Kidney (tissue), 13 donors: ENCODE measurements at regions not wholly inside any gene's neighbourhood (a gene's known extent, or its start where the extent isn't known, plus 50 kb on each side); places are given as distances from the start of the nearest gene placed in this dataset.
"Not testable (repeated sequence)": the region's sequence is repeated elsewhere in the genome, so short reads cannot be mapped to it uniquely, and the experiment has no call there.

Source experiments
- DNase-seq, 5 donors: peaks; one replicate each; pipeline ENCODE4 v3.0.0-alpha.2; 2013 to 2020
- FAIRE-seq: peaks from 2 replicates; lab custom pipeline; 2012; peaks lifted over from hg19 to GRCh38; lab: Jason Lieb, UNC
- H3K27ac ChIP-seq, 2 donors: one replicate each; pipeline ENCODE4 v1.7.0; 2013; ENCODE audit warnings: low read depth in 2 of 2, low read length in 2 of 2, inconsistent platforms in 1 of 2
- H3K27me3 ChIP-seq: one replicate; pipeline ENCODE4 v1.7.1; 2013; ENCODE audit warnings: low read length, inconsistent platforms; ENCODE audit not compliant: control insufficient read depth, insufficient read depth
- H3K36me3 ChIP-seq, 3 donors: one replicate each; pipeline versions ENCODE4 v1.7.0 to v1.7.1; 2013; ENCODE audit warnings: low read length in 3 of 3, control low read depth in 1 of 3, inconsistent platforms in 1 of 3; ENCODE audit not compliant: insufficient read depth in 3 of 3, control insufficient read depth in 2 of 3
- H3K4me1 ChIP-seq, 3 donors: one replicate each; pipeline versions ENCODE4 v1.7.0 to v1.7.1; 2013; ENCODE audit warnings: low read length in 3 of 3, inconsistent platforms in 1 of 3, low read depth in 1 of 3; ENCODE audit not compliant: control insufficient read depth in 2 of 3, insufficient read depth in 2 of 3
- H3K4me3 ChIP-seq, 3 donors: one replicate each; pipeline versions ENCODE4 v1.7.0 to v1.8.1; 2013; ENCODE audit warnings: low read length in 3 of 3, control low read depth in 1 of 3, inconsistent platforms in 1 of 3
- H3K9ac ChIP-seq, 3 donors: one replicate each; pipeline versions ENCODE4 v1.7.0 to v1.7.1; 2013; ENCODE audit warnings: low read length in 3 of 3, control low read depth in 1 of 3, inconsistent platforms in 1 of 3
- H3K9me3 ChIP-seq, 3 donors: one replicate each; pipeline versions ENCODE4 v1.7.0 to v1.7.1; 2013; ENCODE audit warnings: low read length in 3 of 3, control low read depth in 1 of 3, inconsistent platforms in 1 of 3; ENCODE audit not compliant: control insufficient read depth in 2 of 3, insufficient read depth in 1 of 3
- intact Hi-C: fragments of 100-400 bp; cut with DNase I; formaldehyde crosslinking; loops from one replicate; pipeline ENCODE4 v1.11.1; 2022
- TF ChIP-seq, protein P1 (sequence below): IDR thresholded peaks from 3 replicates; pipeline ENCODE4 v1.5.1; 2012; ENCODE audit warnings: mild to moderate bottlenecking, moderate library complexity, borderline replicate concordance; ENCODE audit not compliant: insufficient read depth; ENCODE audit errors: extremely low read depth
- donor health status: control.
- donor health status: control.
- donor health status: control.
- donor health status: control.
- donor health status: control.
- donor health status: DM: yes; HTN: yes; CAD: no.
- donor health status: Normal renal cell carcinoma (clear cell type).

DNA sequence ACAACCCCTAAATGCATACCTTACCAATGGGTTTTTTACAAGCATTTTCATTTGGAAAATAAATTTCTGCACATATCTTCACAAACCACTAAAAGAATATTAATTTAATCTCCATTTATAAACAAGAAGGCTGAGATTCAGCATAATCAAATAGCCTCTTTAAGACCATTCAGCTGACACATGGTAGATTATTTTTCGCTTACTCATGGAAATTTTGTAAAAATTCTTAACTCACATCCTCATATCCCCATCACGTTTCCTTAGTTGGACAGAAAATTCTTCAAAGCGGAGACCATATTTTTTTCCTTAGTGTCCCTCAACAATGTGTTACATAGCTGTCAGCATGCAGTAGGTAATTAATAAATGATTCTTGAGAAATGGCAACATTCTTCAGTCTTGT is 439.6 kb upstream of the PTCHD4 start:
- Histone ChIP-seq H3K27me3 (no peaks in the 10 kb centered on the region), H3K27ac (no peak overlapping the region), H3K9ac (no peak overlapping the region), H3K4me3 (no peak overlapping the region), H3K9me3 (no peaks in the 10 kb centered on the region), H3K36me3 (no peaks in the 10 kb centered on the region), H3K4me1 (no peaks in the 10 kb centered on the region)
- FAIRE-seq (no peak), DNase-seq (no peak)
- TF ChIP-seq, protein P1, sequence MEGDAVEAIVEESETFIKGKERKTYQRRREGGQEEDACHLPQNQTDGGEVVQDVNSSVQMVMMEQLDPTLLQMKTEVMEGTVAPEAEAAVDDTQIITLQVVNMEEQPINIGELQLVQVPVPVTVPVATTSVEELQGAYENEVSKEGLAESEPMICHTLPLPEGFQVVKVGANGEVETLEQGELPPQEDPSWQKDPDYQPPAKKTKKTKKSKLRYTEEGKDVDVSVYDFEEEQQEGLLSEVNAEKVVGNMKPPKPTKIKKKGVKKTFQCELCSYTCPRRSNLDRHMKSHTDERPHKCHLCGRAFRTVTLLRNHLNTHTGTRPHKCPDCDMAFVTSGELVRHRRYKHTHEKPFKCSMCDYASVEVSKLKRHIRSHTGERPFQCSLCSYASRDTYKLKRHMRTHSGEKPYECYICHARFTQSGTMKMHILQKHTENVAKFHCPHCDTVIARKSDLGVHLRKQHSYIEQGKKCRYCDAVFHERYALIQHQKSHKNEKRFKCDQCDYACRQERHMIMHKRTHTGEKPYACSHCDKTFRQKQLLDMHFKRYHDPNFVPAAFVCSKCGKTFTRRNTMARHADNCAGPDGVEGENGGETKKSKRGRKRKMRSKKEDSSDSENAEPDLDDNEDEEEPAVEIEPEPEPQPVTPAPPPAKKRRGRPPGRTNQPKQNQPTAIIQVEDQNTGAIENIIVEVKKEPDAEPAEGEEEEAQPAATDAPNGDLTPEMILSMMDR = no peak
- intact Hi-C loops = no loop called here

- TF ChIP-seq, protein P1 = no peak
- no peak overlapping the region for H3K9ac ChIP-seq
- no peaks in the 10 kb centered on the region for H3K4me1 ChIP-seq
- intact Hi-C loops = no loop called here
- peaks cover 0 to 4% (median 2%) of the 10 kb centered on the region in 3 donors for H3K9me3 ChIP-seq
- H3K4me3 ChIP-seq = no peak overlapping the region
- FAIRE-seq = no peak
- no peak for DNase-seq
- H3K27ac ChIP-seq = no peak overlapping the region
- no peaks in the 10 kb centered on the region for H3K27me3 ChIP-seq
- no peaks in the 10 kb centered on the region for H3K36me3 ChIP-seq
Observed at GRCh38 chr6:48542191-48542590, 431.2 kb upstream of the PTCHD4 start.

- H3K36me3 ChIP-seq = no peaks in the 10 kb centered on the region
- H3K27ac ChIP-seq = no peak overlapping the region
- TF ChIP-seq, protein P1 = no peak
- DNase-seq (no peak), FAIRE-seq (no peak)
- H3K27me3 ChIP-seq = no peaks in the 10 kb centered on the region
- H3K9me3 ChIP-seq = peaks cover 0 to 4% (median 2%) of the 10 kb centered on the region in 3 donors
- intact Hi-C loops = no loop called here
- H3K4me1 ChIP-seq = no peaks in the 10 kb centered on the region
- H3K4me3 ChIP-seq = no peak overlapping the region
- H3K9ac ChIP-seq = no peak overlapping the region
Observed at GRCh38 chr6:48541649-48542048, 430.7 kb upstream of the PTCHD4 start.

DNA sequence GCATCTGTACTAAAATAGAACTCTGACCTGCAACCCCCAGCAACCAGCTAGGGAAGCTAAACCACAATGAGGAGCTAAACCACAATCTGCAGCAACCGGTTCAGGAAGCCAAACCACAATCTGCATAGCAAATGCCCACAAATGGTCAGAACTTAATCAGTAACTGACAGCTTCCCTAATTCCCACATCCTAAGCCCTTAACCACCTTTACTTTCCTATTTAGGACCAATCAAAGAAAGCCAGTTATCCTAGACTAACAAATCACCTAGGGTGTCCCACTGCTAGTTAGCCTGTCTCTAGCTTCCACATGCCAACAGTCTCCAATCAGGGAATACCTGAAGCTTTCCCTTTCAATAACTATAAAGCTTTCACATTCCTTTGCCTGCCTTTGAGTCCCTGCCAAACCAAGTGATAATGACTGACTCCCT is 424.6 kb upstream of the PTCHD4 start:
- TF ChIP-seq, protein P1 = no peak

GRCh38 chr6:48530978-48531377 is 420.0 kb upstream of the PTCHD4 start:
- H3K36me3 ChIP-seq, H3K9ac ChIP-seq, H3K9me3 ChIP-seq, FAIRE-seq, H3K4me3 ChIP-seq, DNase-seq, H3K4me1 ChIP-seq, intact Hi-C loops, H3K27ac ChIP-seq, H3K27me3 ChIP-seq: not testable (repeated sequence)

More for the DNA sequence above, 424.6 kb upstream of the PTCHD4 start:
- H3K27ac ChIP-seq = no peak overlapping the region
- H3K9ac ChIP-seq = no peak overlapping the region
- FAIRE-seq (no peak), DNase-seq (no peak)
- H3K4me1 ChIP-seq = no peaks in the 10 kb centered on the region
- no peaks in the 10 kb centered on the region for H3K36me3 ChIP-seq
- no peaks in the 10 kb centered on the region for H3K9me3 ChIP-seq
- no peak overlapping the region for H3K4me3 ChIP-seq
- no peaks in the 10 kb centered on the region for H3K27me3 ChIP-seq
- intact Hi-C loops = no loop called here
